Gastroesophageal sphincter (tissue), 4 donors: ENCODE measurements at regions not wholly inside any gene's neighbourhood (a gene's known extent, or its start where the extent isn't known, plus 50 kb on each side); places are given as distances from the start of the nearest gene placed in this dataset.

Experiments used
- ATAC-seq: fragments of 150-250 bp; one replicate; pipeline ENCODE4 v1.9.1; 2016; ENCODE audit warnings: mild to moderate bottlenecking, moderate library complexity
- H3K27ac ChIP-seq, 4 donors: fragments of 200-600 bp; sonication (generic) in 3 of 4; 1 replicate in 3 of 4; 2 replicates in 1 of 4; pipeline ENCODE4 v1.5.1; 2016 to 2019
- H3K27me3 ChIP-seq: fragments of 200-600 bp; sonication (generic); one replicate; pipeline ENCODE4 v1.5.1; 2019
- H3K36me3 ChIP-seq, 2 donors: fragments of 200-600 bp; sonication (generic); one replicate each; pipeline ENCODE4 v1.5.1; 2019; ENCODE audit warnings: control low read depth in 1 of 2
- H3K4me1 ChIP-seq, 3 donors: fragments of 200-600 bp; sonication (generic); 1 replicate in 2 of 3; 2 replicates in 1 of 3; pipeline ENCODE4 v1.5.1; 2016 to 2019; ENCODE audit warnings: control low read depth in 2 of 3
- H3K4me3 ChIP-seq, 2 donors: fragments of 200-600 bp; sonication (generic); one replicate each; pipeline ENCODE4 v1.5.1; 2019; ENCODE audit warnings: mild to moderate bottlenecking in 1 of 2, moderate library complexity in 1 of 2
- H3K9me3 ChIP-seq, 3 donors: fragments of 200-600 bp; sonication (generic); one replicate each; pipeline ENCODE4 v1.5.1; 2017 to 2019; ENCODE audit warnings: control low read depth in 2 of 3
- EP300 ChIP-seq: sonication (generic); formaldehyde crosslinking; IDR thresholded peaks from one replicate; pipeline ENCODE4 v1.6.1; 2017; ENCODE audit warnings: antibody characterized with exemption, mild to moderate bottlenecking
- POLR2A ChIP-seq, 2 donors: fragments of 450-650 bp; IDR thresholded peaks; one replicate each; pipeline ENCODE4 v1.6.1; 2017; ENCODE audit warnings: antibody characterized with exemption in 2 of 2, mild to moderate bottlenecking in 2 of 2, moderate library complexity in 1 of 2
- POLR2AphosphoS5 ChIP-seq: sonication (generic); formaldehyde crosslinking; IDR thresholded peaks from one replicate; pipeline ENCODE4 v1.6.1; 2017; ENCODE audit warnings: antibody characterized with exemption
- WGBS, 2 donors: methylation state at CpG; one replicate each; pipeline ENCODE4 v1.1.5; 2018; ENCODE audit warnings: low coverage in 1 of 2; 5-methylcytosine and 5-hydroxymethylcytosine counted together
- TF ChIP-seq, protein P1 (sequence below), 4 experiments: fragments of 200-600 bp in 2 of 4; fragments of 450-650 bp in 2 of 4; sonication (generic) in 1 of 4; IDR thresholded peaks; one replicate each; pipeline ENCODE4 v1.5.1; 2017 to 2019; ENCODE audit warnings: antibody characterized with exemption in 4 of 4, mild to moderate bottlenecking in 2 of 4, moderate library complexity in 2 of 4

DNA sequence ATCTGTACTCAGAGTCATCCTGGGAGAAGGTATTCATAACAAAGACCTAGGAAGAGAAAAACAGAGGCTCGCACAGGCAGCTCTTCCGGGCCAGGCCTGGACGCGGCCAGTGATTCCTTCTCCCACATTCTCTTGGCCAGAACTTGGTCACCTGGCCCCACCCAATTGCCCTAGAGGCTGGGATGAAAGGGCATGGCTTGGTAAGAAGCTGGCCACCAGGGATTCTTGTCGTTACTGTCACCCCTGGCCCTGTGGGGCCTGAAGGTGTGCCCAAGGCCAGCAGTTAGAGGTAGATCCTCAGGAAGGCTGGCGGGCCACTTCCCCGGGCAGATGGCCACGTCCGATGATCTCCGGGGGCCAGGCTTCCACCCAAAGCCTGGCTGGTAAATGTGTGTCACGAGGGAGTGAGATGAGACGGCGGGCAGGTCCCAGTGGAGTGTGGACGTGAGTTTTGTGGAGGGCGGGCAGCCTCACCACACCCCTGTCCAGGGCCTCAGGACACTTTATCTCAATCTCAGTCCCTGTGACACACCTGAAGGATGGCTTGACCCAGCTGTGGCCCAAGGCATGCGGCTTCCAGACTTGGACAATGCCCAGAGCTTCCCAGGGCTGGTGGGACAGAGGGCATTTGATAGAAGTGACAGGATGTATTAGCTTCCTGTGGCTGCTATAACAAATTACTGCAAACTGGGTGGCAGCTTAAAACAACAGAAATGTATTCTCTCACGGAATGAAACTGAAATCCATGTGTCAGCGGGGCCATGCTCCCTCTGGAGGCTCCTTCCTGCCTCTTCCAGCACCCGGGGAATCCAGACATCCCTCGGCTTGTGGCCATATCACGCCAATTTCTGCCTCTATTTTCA, 66.3 kb upstream of the GSE1 start:
- Histone ChIP-seq H3K36me3 (no peaks in the 10 kb centered on the region), H3K4me1 (peaks cover 0 to 16% (median 0%) of the 10 kb centered on the region in 3 donors), H3K4me3 (no peak overlapping the region), H3K9me3 (no peaks in the 10 kb centered on the region), H3K27ac (no peak overlapping the region), H3K27me3 (no peaks in the 10 kb centered on the region)
- TF ChIP-seq POLR2AphosphoS5 (no peak), EP300 (no peak), POLR2A (IDR thresholded peaks at IDR 0.05) (no peak)
- TF ChIP-seq, protein P1, sequence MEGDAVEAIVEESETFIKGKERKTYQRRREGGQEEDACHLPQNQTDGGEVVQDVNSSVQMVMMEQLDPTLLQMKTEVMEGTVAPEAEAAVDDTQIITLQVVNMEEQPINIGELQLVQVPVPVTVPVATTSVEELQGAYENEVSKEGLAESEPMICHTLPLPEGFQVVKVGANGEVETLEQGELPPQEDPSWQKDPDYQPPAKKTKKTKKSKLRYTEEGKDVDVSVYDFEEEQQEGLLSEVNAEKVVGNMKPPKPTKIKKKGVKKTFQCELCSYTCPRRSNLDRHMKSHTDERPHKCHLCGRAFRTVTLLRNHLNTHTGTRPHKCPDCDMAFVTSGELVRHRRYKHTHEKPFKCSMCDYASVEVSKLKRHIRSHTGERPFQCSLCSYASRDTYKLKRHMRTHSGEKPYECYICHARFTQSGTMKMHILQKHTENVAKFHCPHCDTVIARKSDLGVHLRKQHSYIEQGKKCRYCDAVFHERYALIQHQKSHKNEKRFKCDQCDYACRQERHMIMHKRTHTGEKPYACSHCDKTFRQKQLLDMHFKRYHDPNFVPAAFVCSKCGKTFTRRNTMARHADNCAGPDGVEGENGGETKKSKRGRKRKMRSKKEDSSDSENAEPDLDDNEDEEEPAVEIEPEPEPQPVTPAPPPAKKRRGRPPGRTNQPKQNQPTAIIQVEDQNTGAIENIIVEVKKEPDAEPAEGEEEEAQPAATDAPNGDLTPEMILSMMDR (IDR thresholded peaks at IDR 0.05), result no peak
- 73 to 85% methylated on average over 4 to 9 of the region's 21 CpGs for WGBS, 2 donors
- no peak for ATAC-seq

DNA sequence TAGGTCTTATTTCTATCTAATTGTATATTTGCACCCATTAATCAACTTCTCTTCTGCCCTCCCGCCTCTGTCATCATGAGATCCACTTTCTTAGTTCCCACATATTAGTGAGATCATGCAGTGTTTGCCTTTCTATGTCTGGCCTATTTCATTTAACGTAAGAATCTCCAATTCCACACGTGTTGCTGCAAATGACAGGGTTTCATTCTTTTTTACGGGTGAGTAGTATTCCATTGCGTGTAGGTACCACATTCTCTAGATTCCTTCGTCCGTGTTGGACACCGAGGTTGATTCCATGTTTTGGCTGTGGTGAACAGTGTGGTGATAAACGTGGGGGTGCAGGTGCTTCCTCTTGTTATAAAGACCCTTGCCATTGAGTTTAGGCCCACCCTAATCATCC, 64.7 kb upstream of the GSE1 start:
- Histone ChIP-seq H3K4me1 (peaks cover 0 to 14% (median 0%) of the 10 kb centered on the region in 3 donors), H3K36me3 (no peaks in the 10 kb centered on the region), H3K9me3 (no peaks in the 10 kb centered on the region), H3K4me3 (no peak overlapping the region), H3K27ac (no peak overlapping the region), H3K27me3 (no peaks in the 10 kb centered on the region)
- WGBS, 2 donors, result 93 to 97% methylated on average over 4 to 9 of the region's 9 CpGs
- TF ChIP-seq POLR2AphosphoS5, result no peak
- TF ChIP-seq, protein P1 (IDR thresholded peaks at IDR 0.05), result no peak
- TF ChIP-seq POLR2A (IDR thresholded peaks at IDR 0.05), result no peak
- no peak for TF ChIP-seq EP300
- ATAC-seq, result no peak

DNA sequence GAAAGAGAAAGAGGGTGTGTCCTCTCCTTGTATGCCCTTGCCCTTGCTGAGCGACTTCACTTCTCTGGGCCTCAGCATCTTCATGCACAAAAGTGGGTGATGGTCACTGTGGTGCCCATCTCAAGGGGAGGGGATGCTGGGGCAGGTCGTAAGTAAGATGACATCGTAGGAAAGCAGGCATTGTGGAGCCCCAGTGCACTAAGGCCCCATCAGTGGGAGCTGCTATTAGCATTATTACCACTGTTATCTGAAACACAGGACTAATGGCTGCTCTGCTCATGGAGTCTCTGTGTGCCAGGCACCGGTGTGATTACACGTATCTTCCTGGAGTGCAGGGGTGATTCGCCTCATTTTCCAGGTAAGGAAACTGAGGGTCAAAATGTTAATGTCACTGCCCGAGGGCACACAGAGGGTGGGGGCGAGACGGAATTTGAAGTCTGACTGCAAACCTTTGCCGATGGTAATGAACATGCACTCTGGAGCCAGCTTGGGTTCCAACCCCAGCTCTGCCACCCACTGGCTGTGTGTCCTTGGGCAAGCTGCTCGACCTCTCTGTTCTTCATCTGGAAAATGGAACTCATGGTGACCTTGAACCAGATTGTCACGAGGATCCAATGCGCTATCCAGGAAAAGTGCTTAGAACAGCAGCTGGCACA, 63.2 kb upstream of the GSE1 start:
- 91 to 100% methylated on average over 1 to 6 of the region's 13 CpGs for WGBS, 2 donors
- Histone ChIP-seq H3K9me3 (no peaks in the 10 kb centered on the region), H3K27me3 (no peaks in the 10 kb centered on the region), H3K36me3 (no peaks in the 10 kb centered on the region), H3K4me1 (peaks cover 0 to 26% (median 5%) of the 10 kb centered on the region in 3 donors), H3K4me3 (no peak overlapping the region), H3K27ac (no peak overlapping the region)
- no peak for TF ChIP-seq EP300
- TF ChIP-seq, protein P1 (IDR thresholded peaks at IDR 0.05), result no peak
- TF ChIP-seq POLR2AphosphoS5, result no peak
- no peak for TF ChIP-seq POLR2A (IDR thresholded peaks at IDR 0.05)
- ATAC-seq, result no peak

DNA sequence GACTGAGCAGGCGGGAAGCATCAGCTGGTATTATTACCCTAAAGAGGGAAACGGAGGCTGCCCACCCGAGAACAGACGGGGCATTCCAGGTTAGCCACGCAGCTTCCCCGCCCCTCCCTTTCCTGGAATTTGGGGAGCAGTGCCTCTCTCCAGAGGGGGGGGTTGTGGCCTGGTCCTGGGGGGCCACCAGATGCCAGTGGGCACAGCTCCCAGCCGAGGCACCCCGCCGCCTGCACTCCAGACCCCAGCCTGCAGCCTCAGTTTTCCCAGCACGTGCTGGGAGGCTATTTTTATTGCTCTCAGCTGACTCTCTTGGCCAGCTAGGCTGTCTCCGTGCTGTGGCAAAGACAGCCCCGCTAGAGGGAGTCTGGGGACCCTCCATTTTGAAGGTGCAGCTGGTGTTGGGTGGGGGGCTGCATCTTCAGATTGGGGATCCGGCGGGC, 62.7 kb upstream of the GSE1 start:
- Histone ChIP-seq H3K36me3 (no peaks in the 10 kb centered on the region), H3K27me3 (no peaks in the 10 kb centered on the region), H3K27ac (no peak overlapping the region), H3K9me3 (no peaks in the 10 kb centered on the region), H3K4me1 (peaks cover 0 to 29% (median 5%) of the 10 kb centered on the region in 3 donors), H3K4me3 (no peak overlapping the region)
- WGBS, 2 donors, result no CpG with 5 or more reads among the region's 14 CpGs
- TF ChIP-seq, protein P1 (IDR thresholded peaks at IDR 0.05), result no peak
- TF ChIP-seq POLR2A (IDR thresholded peaks at IDR 0.05) (no peak), POLR2AphosphoS5 (no peak), EP300 (no peak)
- ATAC-seq, result no peak
